ENCODE measurements at regions not wholly inside any gene's neighbourhood (a gene's known extent, or its start where the extent isn't known, plus 50 kb on each side); places are given as distances from the start of the nearest gene placed in this dataset.

DNA sequence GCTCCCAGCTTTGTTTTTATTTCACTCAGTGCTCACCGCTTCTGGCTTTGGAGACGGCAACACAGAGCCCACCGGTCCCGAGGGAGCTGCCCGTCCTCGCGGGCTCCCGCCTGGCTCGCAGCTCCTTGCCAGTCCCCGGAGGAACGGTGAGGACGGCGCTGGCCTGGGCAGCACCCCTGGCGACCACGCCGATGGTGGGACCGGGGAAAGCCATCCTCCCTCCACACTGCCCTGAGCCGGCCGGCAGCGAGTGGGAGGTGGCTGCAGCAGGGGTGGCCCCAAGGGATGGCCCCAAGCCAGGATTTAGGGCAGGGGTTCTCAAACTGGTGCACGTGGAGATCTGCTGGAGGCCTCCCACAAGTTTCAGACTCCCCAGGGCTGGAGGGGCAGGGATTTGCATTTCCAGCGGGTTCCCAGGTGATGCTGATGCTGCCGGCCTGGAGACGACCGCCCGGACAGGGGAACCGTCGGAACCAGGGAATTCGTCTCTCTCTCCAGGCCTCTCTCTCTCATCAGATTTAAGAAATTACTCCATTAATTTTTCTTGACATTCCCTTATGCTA is 293.2 kb upstream of the IRX4 start:
- TF ChIP-seq, protein P1, sequence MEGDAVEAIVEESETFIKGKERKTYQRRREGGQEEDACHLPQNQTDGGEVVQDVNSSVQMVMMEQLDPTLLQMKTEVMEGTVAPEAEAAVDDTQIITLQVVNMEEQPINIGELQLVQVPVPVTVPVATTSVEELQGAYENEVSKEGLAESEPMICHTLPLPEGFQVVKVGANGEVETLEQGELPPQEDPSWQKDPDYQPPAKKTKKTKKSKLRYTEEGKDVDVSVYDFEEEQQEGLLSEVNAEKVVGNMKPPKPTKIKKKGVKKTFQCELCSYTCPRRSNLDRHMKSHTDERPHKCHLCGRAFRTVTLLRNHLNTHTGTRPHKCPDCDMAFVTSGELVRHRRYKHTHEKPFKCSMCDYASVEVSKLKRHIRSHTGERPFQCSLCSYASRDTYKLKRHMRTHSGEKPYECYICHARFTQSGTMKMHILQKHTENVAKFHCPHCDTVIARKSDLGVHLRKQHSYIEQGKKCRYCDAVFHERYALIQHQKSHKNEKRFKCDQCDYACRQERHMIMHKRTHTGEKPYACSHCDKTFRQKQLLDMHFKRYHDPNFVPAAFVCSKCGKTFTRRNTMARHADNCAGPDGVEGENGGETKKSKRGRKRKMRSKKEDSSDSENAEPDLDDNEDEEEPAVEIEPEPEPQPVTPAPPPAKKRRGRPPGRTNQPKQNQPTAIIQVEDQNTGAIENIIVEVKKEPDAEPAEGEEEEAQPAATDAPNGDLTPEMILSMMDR (conservative IDR thresholded peaks at IDR 0.05; ENCODE audit: low read depth, low read length), result no peak
- TF ChIP-seq EZH2phosphoT487 (IDR thresholded peaks at IDR 0.05; ENCODE audit: borderline replicate concordance, low read length), result no peak
